Prostate gland (tissue), 2 donors: ENCODE measurements at regions not wholly inside any gene's neighbourhood (a gene's known extent, or its start where the extent isn't known, plus 50 kb on each side); places are given as distances from the start of the nearest gene placed in this dataset.

Source experiments
- CTCF ChIP-seq, 4 experiments: fragments of 200-600 bp in 2 of 4; fragments of 450-650 bp in 2 of 4; sonication (generic) in 2 of 4; IDR thresholded peaks; 1 replicate in 3 of 4; 2 replicates in 1 of 4; pipeline ENCODE4 v1.5.1; 2016 to 2019; ENCODE audit warnings: antibody characterized with exemption in 4 of 4, mild to moderate bottlenecking in 2 of 4, moderate library complexity in 2 of 4
- POLR2A ChIP-seq: fragments of 450-650 bp; IDR thresholded peaks from one replicate; pipeline ENCODE4 v1.6.1; 2016; ENCODE audit warnings: antibody characterized with exemption, mild to moderate bottlenecking
- POLR2AphosphoS5 ChIP-seq: sonication (generic); formaldehyde crosslinking; IDR thresholded peaks from one replicate; pipeline ENCODE4 v1.6.1; 2017; ENCODE audit warnings: antibody characterized with exemption

- no peak for TF ChIP-seq CTCF (IDR thresholded peaks at IDR 0.05)
- no peak for TF ChIP-seq POLR2AphosphoS5
- TF ChIP-seq POLR2A = no peak
These were observed 191.4 kb upstream of the TNRC6C start for GRCh38 chr17:77767148-77767547.
